ENCODE measurements at regions not wholly inside any gene's neighbourhood (a gene's known extent, or its start where the extent isn't known, plus 50 kb on each side); places are given as distances from the start of the nearest gene placed in this dataset.
"Not testable (repeated sequence)": the region's sequence is repeated elsewhere in the genome, so short reads cannot be mapped to it uniquely, and the experiment has no call there.

DNA sequence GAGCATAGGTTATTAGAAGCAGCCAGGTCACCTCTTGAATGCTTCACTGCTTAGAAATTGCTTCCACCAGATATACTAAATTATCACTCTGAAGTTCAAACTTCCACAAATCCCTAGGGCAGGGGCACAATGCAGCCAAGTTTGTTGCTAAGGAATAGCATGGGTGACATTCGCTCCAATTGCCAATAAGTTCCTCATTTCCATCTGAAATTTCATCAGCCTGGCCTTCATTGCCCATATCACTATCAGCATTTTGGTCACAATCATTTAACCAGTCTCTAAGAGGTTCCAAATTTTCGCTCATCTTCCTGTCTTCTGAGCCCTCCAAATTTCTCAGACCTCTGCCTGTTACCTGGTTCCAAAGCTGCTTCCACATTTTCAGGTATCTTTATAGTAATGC is 356.1 kb downstream of the DAD1 start:
- DNase-seq, result no peak

DNA sequence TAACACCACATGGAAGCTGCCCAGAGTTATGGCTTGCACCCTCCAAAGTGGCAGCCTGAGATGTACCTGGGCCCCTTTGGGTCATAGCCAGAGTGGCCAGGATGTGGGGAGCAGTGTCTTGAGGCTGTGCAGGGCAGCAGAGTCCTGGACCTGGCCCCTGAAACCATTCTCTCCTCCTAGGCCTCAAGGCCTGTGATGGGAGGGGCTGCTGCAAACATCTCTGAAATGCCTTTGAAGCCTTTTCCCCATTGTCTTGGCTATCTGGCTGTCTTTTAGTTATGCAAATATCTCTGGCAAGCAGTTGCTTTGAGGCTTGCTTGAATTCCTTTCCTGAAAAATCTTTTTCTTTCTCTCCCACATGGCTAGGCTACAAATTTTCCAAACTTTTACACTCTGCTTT is 356.5 kb downstream of the DAD1 start:
- DNase-seq, result no peak

DNA sequence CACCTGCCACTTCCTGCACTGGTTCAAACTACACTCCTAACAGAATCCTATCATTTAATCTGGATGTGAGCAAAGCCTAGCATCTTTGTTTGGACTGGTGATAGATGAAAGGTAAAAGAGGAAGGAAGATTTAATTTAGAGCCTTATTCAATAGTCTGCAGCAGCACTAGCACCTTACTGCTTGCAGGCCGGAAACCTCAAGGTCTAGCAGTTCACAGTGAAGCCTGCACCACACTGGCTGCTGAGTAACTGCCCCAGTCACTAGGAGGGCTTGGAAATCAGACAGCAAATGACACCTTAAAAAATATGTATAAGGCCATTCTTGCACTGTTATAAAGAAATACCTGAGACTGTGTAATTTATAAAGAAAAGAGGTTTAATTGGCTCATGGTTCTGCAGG is 358.0 kb downstream of the DAD1 start:
- no peak for DNase-seq

DNA sequence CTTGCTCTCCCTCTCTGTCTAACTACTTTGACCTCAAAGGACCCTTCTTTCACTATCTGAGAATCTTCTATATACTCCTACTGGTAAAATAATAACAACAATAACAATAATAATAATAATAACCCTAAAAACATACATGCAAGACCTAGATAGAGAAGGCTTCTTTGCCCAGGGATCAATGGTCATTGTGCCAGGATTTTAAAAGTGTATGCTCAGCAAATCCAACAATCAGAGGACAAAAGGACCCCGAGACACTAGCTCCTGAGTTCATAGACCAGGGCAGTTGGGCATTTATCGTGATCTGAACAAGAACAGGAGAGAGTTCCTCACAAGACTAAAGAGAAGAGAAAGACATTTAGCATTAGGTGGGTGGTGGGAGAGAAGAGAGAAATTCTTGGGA is 358.5 kb downstream of the DAD1 start:
- DNase-seq, result no peak

DNA sequence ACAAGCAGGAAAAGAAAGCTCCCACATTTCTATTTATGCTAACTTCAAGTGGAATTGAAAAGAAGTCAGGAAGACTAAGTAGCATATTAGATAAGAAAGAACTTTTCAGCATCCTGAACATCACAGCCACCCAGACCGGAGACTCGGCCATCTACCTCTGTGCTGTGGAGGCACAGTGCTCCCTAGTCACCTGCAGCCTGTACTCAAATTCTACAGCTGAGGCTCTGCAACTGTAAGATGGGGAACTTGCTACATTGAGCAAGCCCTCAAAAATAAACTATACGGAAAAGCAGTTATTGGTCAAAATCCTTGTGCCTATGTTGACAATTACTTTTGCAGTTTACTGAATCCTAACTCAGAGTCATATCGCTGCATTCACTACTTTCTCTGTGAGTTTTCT is 361.9 kb downstream of the DAD1 start:
- DNase-seq, result no peak

DNA sequence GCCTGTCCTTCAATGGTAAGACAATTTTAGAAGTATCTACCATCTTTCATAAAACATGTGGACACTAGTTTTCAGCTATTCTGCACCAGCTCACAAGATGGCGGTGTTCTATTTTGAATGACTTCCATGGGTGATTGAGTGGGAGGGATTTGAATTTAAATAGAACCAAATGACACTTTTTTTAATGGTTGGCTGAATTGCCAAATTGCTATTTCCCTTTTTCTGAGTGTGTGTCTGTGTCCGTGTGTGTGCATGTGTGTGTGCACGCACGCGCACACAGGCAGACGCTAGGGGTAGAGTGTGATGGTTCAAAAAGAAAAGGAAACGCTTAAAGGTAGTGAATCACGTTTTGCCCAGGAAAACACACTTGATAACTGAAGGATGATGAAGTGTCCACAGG is 362.6 kb downstream of the DAD1 start:
- DNase-seq, result no peak

DNA sequence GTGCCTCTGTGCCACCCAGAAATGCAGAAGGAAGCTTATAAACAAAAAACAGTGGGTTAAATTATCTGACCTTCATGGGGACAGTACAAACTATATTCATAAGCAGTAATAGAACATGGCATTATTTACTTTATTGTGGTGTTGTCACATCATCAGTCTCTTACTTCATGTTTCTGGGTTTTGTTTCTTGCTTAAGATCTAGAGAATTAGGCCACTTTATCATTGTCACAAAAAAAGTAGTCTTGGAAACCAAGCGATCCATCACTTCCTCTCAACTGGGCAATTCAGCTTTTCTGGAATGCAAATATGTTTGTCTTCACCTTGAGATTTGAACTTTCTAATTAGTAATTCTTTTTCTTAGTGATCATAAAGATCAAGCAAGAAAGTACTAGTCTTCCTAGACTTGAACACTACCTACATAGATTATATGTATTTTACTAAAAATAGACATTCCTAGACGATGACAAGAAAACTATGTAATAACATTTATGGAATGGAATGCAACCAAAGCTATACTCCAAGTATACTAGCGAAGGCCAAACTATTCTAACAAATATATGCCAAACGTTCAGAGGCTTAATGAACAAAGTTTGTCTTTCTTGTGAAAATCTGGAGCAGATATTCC is 363.4 kb downstream of the DAD1 start:
- DNase-seq, result no peak

DNA sequence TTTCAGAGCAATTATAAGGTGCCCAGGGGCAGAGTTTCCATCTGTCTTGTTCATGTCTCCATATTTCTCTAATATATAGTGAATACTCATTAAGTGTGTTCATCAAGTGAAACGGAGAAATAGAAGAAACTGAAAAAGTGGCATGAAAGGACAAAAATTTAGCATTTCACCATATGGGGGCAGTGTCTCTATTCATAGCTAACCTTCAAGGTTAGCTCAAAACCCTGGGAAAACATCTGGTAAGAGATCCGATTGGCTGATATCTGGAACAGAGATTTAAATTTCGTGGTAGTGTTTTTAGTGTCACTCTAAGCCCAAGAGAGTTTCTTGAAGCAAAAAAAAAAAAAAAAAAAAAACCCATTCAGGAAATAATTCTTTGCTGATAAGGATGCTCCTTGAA is 367.5 kb downstream of the DAD1 start:
- no peak for DNase-seq

DNA sequence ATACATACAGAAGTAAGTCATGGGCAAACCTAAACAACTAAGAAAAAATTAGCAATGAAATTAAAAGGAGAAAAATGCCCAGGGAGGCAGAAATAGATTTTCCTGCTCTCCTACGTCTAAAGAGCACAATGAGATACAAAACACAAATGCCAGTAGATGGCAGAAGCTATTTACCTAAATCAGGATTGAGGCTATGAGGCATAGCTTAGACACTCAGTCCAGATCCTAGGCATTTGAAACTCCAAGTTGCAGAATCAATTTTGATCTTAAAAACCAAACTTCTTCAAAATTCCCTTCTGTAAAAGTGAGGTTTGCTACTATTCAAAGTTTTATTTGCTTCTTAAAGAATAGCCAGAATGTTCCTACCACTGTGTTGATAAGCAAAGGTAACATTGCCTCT is 368.6 kb downstream of the DAD1 start:
- DNase-seq, result no peak

DNA sequence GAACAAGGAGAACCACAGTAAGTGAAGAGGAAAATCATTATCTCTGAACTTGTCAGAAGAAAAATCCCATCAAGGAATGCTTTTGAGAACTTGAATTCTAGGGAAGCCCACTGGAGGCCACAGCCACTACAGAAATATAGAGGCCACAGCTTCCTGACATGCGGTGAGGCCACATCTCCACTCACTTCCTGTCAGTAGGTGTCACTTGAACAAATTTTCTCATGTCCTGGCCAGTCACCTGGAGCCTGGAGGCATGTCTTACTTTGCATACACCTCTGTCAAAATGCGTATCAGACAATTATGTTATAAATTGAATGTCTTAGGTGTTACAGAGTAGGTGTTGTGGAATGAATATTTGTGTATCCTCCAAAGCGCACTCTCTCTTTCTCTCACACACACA is 370.3 kb downstream of the DAD1 start:
- DNase-seq, result no peak

DNA sequence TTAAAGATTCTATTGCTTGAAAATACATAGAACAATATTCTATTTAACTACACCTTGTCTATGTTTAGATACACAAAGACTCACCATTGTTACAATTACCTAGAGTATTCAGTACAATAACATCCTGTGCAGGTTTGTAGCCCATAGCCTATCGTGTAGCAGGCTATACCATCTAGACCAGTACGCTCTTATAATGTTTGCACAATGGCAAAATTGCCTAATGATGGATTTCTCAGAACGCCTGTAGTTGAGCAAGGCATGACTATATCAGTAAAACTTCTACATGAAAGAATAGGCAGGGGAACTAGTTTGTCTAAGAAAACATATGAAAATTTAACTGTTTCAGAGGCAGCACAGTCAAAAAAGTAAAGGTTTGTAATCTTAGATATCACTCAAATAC is 375.9 kb downstream of the DAD1 start:
- no peak for DNase-seq

DNA sequence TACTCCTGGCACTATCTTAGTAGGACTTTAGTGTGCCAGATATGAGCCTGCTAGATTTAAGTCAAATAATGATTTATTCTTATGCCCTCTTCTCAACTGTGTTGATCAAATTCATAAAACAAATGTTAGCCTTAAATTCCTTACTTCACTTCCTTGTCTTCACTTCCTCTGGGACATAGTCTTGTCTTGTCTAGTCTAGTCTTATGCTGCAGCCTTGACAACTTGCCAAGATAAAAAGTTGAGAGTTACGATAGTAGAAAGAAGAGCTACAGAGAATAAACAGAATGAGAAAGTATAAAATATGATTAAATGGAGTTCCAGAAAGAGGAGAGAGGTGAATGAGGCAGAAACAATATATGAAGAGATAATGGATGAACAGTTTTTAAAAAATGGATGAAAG is 378.1 kb downstream of the DAD1 start:
- no peak for DNase-seq

DNA sequence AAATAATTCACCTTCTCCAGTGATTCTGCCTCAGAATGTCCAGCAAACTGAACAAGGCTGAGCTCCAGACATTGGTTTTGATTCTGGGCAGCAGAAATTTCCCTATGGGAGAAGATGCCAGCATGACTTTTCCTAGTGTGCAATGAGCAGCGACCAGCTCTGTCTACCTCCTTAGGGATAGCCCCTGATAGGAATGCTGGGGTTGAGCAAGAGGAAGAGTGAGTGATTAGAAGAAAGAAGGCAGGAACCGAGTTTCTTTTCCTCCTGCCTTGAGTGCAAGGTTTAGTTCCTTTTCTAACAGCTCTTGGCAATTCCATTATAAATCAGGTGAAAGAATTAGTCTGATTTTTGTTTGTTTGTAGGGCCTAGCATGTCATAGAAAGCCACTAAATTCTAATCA is 379.0 kb downstream of the DAD1 start:
- DNase-seq, result no peak

DNA sequence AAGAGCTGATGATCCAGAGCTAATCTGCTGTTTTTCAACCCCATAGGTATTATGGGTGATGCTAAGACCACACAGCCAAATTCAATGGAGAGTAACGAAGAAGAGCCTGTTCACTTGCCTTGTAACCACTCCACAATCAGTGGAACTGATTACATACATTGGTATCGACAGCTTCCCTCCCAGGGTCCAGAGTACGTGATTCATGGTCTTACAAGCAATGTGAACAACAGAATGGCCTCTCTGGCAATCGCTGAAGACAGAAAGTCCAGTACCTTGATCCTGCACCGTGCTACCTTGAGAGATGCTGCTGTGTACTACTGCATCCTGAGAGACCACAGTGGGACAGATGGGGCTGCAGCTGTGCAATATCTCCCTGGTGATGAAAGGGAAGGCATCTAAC is 386.0 kb downstream of the DAD1 start:
- DNase-seq, result no peak

DNA sequence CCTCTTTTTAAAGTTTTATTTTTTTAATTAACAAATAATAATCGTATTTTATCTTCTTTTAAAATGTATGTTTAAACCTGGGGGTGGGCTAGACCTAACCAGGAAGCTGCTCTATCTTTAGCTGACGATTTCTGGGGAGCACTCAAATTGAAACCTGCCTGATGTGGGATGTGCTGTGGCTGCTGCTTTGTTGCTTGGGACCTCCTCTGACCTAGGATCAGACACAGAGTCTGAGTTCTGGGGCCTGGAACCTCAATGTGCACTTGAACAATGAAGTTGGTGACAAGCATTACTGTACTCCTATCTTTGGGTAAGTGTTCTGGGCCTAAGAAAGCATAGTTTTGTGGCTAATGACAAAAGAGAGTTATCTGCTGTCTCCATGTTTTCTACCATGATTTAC is 386.7 kb downstream of the DAD1 start:
- DNase-seq, result no peak

DNA sequence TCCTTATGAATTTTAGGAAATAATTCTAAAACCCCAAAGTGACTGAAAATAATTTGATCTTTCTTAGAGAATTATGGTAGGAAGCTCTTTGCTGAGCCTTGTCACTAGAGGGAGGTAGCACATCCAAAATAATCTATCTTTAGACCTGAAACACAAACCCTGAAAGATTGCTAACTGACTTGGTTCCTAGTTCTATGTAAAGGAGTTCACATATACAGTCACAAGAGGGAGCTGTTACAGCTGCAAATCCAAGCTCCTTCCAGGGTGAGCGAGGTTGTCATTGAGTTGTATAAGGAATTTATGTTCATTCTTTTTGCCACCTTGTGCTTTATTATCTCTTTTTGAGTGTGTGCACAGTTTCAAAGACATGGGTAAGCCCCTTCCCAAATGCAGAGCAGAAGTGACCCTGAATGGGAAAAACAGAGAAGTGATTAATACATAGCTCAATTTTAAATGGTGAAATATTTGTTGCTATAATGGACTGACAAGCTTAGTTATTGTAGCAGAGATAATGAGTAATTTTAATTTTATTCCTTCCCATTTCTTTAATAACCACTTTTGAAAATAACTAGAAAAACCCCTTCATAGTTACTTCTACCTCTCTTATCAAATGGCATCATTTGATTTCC is 387.9 kb downstream of the DAD1 start:
- DNase-seq, result no peak

DNA sequence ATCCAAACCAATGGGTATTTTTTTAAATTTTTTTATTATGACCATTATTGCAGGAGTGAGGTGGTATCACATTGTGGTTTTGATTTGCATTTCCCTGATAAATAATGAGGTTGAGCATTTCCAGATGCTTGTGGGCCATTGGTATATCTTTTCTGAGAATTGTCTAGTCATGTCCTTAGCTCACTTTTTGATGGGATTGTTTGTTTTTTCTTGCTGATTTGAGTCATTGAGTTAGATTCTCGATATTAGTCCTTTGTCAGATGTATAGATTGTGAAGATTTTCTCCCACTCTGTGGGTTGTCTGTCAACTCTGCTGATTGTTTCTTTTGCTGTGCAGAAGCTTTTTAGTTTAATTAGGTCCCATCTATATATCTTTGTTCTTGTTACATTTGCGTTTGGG is 388.9 kb downstream of the DAD1 start:
- not testable (repeated sequence) for DNase-seq

DNA sequence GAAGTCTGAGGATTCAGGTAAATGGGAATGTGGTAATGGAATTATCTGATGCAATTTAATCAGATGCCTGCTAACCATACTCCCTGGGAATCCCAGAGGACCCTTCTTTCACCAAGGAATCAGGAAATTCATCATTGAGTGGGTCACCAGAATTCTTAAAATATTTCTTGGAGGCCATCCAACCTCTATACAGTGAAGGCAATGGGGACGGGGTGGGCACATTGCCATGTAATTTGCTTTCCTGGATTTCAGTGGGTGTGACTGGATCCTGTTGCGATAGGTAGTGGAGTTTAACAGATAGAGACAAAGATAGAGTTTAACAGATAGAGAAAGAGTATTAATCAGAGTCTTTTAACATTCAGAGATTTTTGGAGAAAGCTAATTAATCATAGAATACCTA is 394.4 kb downstream of the DAD1 start:
- no peak for DNase-seq

DNA sequence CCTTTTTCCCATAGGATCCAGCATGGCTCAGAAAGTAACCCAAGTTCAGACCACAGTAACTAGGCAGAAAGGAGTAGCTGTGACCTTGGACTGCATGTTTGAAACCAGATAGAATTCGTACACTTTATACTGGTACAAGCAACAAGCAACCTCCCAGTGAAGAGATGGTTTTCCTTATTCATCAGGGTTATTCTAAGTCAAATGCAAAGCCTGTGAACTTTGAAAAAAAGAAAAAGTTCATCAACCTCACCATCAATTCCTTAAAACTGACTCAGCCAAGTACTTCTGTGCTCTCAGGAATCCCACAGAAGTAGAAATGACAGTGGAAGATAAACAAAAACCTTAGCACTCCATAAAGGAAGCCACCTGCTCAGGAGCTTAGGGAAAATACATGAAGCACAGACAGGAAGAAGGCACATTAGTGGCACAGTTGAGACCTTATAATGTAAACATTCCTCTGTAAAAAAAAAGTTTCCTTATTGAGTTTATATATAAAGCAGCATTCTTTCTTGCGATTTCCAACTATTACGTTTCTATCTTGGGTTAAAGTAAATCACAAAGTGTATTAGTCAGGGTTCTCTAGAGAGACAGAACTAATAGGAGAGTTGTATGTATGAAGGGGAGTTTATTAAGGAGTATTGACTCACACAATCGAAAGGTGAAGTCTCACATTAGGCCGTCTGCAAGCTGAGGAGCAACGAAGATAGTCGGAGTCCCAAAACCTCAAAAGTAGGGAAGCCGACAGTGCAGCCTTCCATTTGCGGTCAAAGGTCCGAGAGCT is 398.4 kb downstream of the DAD1 start:
- no peak for DNase-seq

DNA sequence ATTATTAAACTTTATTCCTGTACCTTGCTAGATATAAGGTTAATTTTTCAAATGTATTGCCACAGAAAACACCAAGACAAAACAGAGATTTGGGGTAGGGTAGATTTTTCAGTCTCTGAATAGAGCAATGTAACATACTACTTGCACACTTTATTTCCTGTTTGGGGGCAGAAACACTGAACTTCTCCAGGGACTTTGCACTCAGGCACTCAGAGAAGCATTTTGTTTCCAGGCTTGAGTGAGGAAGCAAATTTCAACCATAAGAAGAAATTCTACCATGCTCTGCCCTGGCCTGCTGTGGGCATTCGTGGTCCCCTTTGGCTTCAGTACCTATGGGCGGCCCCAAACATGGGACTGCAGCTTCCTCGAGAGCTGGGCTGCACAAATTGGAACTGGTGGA is 399.1 kb downstream of the DAD1 start:
- DNase-seq, result no peak

DNA sequence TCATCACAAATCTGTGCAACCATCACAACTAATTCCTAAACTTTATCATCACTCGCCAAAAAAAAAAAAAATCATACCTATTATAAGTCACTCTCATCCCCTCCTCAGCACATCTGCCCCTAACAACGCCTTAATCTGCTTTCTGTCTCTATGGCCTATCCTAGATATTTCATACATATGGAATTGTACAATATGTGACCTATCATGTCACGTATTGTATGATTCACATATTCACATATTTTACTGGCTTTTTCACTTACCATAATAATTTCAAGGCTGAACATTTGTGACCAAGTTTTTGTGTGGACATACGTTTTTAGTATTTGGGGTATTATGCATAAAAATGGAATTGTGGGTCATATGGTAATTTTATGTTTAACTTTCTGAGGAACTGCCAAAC is 400.7 kb downstream of the DAD1 start:
- DNase-seq, result no peak

DNA sequence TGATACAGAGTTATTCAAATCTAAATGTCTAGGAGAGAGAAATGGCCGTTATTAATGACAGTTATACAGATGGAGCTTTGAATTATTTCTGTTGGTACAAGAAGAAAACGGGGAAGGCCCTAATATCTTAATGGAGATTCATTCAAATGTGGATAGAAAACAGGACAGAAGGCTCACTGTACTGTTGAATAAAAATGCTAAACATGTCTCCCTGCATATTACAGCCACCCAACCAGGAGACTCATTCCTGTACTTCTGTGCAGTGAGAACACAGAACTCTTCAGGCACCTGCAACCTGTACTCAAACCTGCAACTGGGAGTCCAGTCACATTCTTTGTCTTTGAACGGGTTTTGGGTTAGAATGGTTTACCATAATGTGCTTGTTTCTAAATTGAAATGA is 403.2 kb downstream of the DAD1 start:
- no peak for DNase-seq

DNA sequence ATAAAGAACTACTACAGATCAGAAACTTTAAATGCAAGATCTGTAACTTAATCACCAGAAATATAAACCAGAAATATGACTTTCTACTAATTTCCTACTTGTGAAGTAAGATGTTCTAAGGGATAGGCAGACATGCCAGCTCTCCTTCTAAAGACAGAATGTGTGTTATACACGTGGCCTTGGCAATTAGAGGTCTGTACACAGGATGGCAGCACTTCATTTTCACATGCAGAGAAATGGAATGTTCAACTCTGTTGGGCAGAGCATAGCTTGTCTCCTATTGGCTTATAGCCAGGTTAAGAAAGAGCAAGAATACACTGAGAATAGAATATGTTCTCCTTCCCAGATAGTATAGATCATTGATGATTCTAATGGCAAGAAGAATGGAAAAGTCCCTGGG is 403.8 kb downstream of the DAD1 start:
- DNase-seq, result no peak

DNA sequence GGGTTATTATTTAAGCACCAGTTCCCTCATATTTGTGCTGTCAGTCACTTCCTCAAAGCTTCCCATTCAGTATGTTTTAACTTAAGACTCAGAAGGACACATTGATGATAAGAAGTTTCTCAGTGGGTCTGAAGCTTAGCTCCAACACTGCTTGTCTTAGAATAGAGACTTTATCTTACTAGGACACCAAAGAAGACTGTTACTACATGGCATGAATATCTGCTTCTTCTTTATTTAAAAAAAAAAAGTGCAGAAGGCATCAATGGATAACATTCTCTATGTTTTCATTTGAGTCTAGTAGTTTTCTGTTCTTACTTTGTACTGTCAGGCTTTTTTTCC is 404.2 kb downstream of the DAD1 start:
- DNase-seq, result no peak

Data from NCI-H2029 treated with DMSO at 0.1 percent for 48 hours (cell line).